Heart right ventricle (tissue), 16 donors: ENCODE measurements at regions not wholly inside any gene's neighbourhood (a gene's known extent, or its start where the extent isn't known, plus 50 kb on each side); places are given as distances from the start of the nearest gene placed in this dataset.
A peak's percentile ranks its signal among the peaks of the same experiment; 100 is the strongest.

Experiments used
- ATAC-seq, 8 donors: fragments of 200-7000 bp; cut with Tn5 transposase; one replicate each; pipeline ENCODE4 v1.9.1; 2020; ENCODE audit warnings: mild to moderate bottlenecking in 8 of 8, moderate library complexity in 8 of 8, moderate number of reproducible peaks in 1 of 8
- DNase-seq, 2 donors: peaks; one replicate each; pipeline ENCODE4 v3.0.0-alpha.2; 2020
- H3K27ac ChIP-seq, 10 donors: fragments of 200-600 bp; sonication (generic) in 2 of 10; one replicate each; pipeline versions ENCODE4 v1.5.0 to v1.8.0; 2020 to 2022; ENCODE audit warnings: mild to moderate bottlenecking in 3 of 10
- H3K27me3 ChIP-seq, 7 donors: fragments of 200-600 bp; one replicate each; pipeline ENCODE4 v1.8.0; 2021 to 2022; ENCODE audit warnings: mild to moderate bottlenecking in 2 of 7
- H3K36me3 ChIP-seq, 9 donors: fragments of 200-600 bp; sonication (generic) in 1 of 9; one replicate each; pipeline versions ENCODE4 v1.5.0 to v1.8.0; 2020 to 2022; ENCODE audit warnings: mild to moderate bottlenecking in 2 of 9
- H3K4me1 ChIP-seq, 9 donors: fragments of 200-600 bp; sonication (generic) in 1 of 9; one replicate each; pipeline versions ENCODE4 v1.5.0 to v1.8.0; 2020 to 2022; ENCODE audit warnings: mild to moderate bottlenecking in 4 of 9
- H3K4me3 ChIP-seq, 10 donors: fragments of 200-600 bp; sonication (generic) in 2 of 10; one replicate each; pipeline versions ENCODE4 v1.5.0 to v1.8.0; 2020 to 2022; ENCODE audit warnings: mild to moderate bottlenecking in 7 of 10, moderate library complexity in 2 of 10
- H3K9me3 ChIP-seq, 11 donors: fragments of 200-600 bp in 10 of 11; sonication (generic) in 2 of 11; one replicate each; pipeline versions ENCODE4 v1.5.0 to v1.8.0; 2013 to 2022; ENCODE audit warnings: mild to moderate bottlenecking in 2 of 11, control low read depth in 1 of 11, moderate library complexity in 1 of 11
- CTCF ChIP-seq, 9 donors: fragments of 200-600 bp; sonication (generic) in 2 of 9; IDR thresholded peaks; one replicate each; pipeline versions ENCODE4 v1.5.0 to v1.8.0; 2021 to 2022; ENCODE audit warnings: antibody characterized with exemption in 9 of 9, mild to moderate bottlenecking in 5 of 9, moderate library complexity in 1 of 9
- WGBS, 2 donors: extraction: QIAGEN DNeasy Blood & Tissue Kit; methylation state at CpG; one replicate each; pipeline ENCODE4 v1.1.7; 2013; ENCODE audit warnings: inconsistent platforms in 1 of 2; 5-methylcytosine and 5-hydroxymethylcytosine counted together
- intact Hi-C, 10 donors: fragments of 100-400 bp; cut with DNase I; formaldehyde crosslinking; loops; one replicate each; pipeline versions ENCODE4 v1.11.1 to v1.14.2; 2022
- donor health status: Arrhythmogenic right ventricular cardiomyopathy.
- donor health status: ischemic (EF 13 %, LVEDD 7.1; RV severe dilation, severe dysfunction).
- donor health status: healthy with polysubstance abuse.
- donor health status: DM: no; HTN: yes; CAD: no.
- donor health status: DM: no; HTN: no; CAD: no.
- donor health status: ischemic (EF 25% LVEDD 6.9; RV normal size, moderate dysfunction).
- donor health status: ischemic (EF 25% LVEDD 5.7; RV mildly dilated, moderate dysfunction).
- donor health status: healthy.
- donor health status: DM: yes; HTN: yes; CAD: no.
- donor health status: Ischemic cardiomyopathy.
- donor health status: ischemic (EF 35%, LVEDD 5.7; RV mildly dilated, moderate dysfunction).
- donor health status: nonischemic (EF 11% LVEDD 7.7; RV severe dilation, severe dysfunction).
- donor health status: DM: yes; HTN: yes; CAD: no.
- donor health status: PGD.
- donor health status: ischemic (EF 29% LVEDD 5.4; RV normal size, mild dysfunction).
- donor health status: nonischemic (EF 23%, LVEDD 6.1; RV moderate dilation, normal function).

DNA sequence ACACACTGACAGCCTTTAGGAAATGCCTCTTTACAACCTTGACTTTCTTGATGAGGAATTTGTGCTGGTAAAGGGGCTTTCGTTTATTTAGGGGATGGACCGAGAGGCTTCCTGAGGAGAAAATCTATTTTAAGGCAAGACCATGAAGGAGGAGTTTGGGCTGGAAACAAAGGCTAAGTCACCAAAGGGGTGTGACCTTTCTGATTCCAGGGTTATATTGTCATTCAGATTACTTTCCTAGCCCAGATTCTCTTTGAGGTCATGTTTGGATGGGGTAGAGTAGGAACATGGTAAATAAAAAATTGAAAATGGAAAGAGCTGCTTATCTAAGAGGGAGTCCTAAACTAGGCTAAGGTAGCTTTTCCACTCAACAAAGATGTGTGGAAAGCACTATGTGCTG lies 77.1 kb upstream of the UGP2 start:
- Histone ChIP-seq H3K27ac (no peak overlapping the region), H3K27me3 (no peaks in the 10 kb centered on the region), H3K36me3 (no peaks in the 10 kb centered on the region), H3K4me3 (no peak overlapping the region), H3K9me3 (peaks cover 0 to 14% (median 0%) of the 10 kb centered on the region in 11 donors), H3K4me1 (peaks cover 0 to 22% (median 8%) of the 10 kb centered on the region in 9 donors)
- DNase-seq (no peak), ATAC-seq (no peak)
- intact Hi-C loops, result no loop called here
- WGBS, 2 donors, result 40 to 52% methylated on average over 2 of the region's 2 CpGs
- TF ChIP-seq CTCF (IDR thresholded peaks at IDR 0.05), result no peak

- 81 to 83% methylated on average over 2 of the region's 2 CpGs for WGBS, 2 donors
- intact Hi-C loops, result no loop called here
- Histone ChIP-seq H3K4me1 (peaks cover 0 to 22% (median 8%) of the 10 kb centered on the region in 9 donors), H3K27me3 (no peaks in the 10 kb centered on the region), H3K9me3 (peaks cover 0 to 14% (median 0%) of the 10 kb centered on the region in 11 donors), H3K27ac (no peak overlapping the region), H3K4me3 (no peak overlapping the region), H3K36me3 (no peaks in the 10 kb centered on the region)
- peak in 1 of 8 donors; percentile 24 for ATAC-seq
- TF ChIP-seq CTCF (IDR thresholded peaks at IDR 0.05), result no peak
- no peak for DNase-seq
These were observed 76.6 kb upstream of the UGP2 start for GRCh38 chr2:63765117-63765516.

DNA sequence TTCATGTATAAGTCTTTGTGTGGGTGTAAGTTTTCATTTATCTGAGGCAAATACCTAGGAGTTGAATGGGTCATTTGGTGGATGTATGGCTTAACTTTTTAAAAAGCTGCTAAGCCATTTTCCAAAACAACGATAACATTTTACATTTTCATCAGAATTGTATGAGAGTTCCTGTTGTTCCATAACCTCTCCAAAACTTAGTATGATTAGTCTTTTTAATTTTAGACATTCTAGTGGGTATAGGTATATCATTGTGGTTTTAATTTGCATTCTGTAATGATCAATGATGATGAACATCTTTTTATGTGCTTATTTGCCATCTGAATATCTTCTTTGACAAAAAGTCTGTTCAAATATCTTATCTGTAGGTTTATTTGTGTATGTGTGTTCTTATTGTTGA lies 74.4 kb upstream of the UGP2 start:
- TF ChIP-seq CTCF (IDR thresholded peaks at IDR 0.05), result no peak
- WGBS, 2 donors, result 93 to 99% methylated on average over 1 of the region's 1 CpG
- peaks cover 0 to 22% (median 8%) of the 10 kb centered on the region in 9 donors for H3K4me1 ChIP-seq
- H3K4me3 ChIP-seq, result no peak overlapping the region
- ATAC-seq (no peak), DNase-seq (no peak)
- H3K27ac ChIP-seq, result no peak overlapping the region
- H3K9me3 ChIP-seq, result peaks cover 0 to 14% (median 0%) of the 10 kb centered on the region in 11 donors
- H3K27me3 ChIP-seq, result no peaks in the 10 kb centered on the region
- H3K36me3 ChIP-seq, result no peaks in the 10 kb centered on the region
- intact Hi-C loops, result no loop called here

- Histone ChIP-seq H3K4me1 (peaks cover 0 to 22% (median 8%) of the 10 kb centered on the region in 9 donors), H3K36me3 (no peaks in the 10 kb centered on the region), H3K4me3 (no peak overlapping the region), H3K27me3 (no peaks in the 10 kb centered on the region), H3K9me3 (peaks cover 0 to 14% (median 0%) of the 10 kb centered on the region in 11 donors), H3K27ac (no peak overlapping the region)
- ATAC-seq, result no peak
- intact Hi-C loops, result no loop called here
- DNase-seq, result no peak
- no peak for TF ChIP-seq CTCF (IDR thresholded peaks at IDR 0.05)
These were observed 73.6 kb upstream of the UGP2 start for GRCh38 chr2:63768051-63768450.
